ENCODE measurements at regions not wholly inside any gene's neighbourhood (a gene's known extent, or its start where the extent isn't known, plus 50 kb on each side); places are given as distances from the start of the nearest gene placed in this dataset.

GRCh38 chr11:98829971-98830370, 190.8 kb upstream of the CNTN5 start:
- no peak overlapping the region for H2AK5ac ChIP-seq (ENCODE audit: insufficient read length, low read length)
- H3K18ac ChIP-seq (ENCODE audit: insufficient read length, low read depth, low read length) = no peak overlapping the region
- no peak overlapping the region for H3K4ac ChIP-seq (ENCODE audit: low read depth, low read length)
- no peak overlapping the region for H2BK15ac ChIP-seq (ENCODE audit: low read depth, low read length)
- H3K14ac ChIP-seq (ENCODE audit: insufficient read depth, low read length) = no peak overlapping the region
- H2AFZ ChIP-seq (ENCODE audit: low read length) = no peak overlapping the region
- H4K5ac ChIP-seq (ENCODE audit: insufficient read length, low read depth, low read length) = no peak overlapping the region
- H3K23me2 ChIP-seq (ENCODE audit: insufficient read length, low read depth, low read length, poor library complexity, severe bottlenecking) = no peaks in the 10 kb centered on the region
- Mint-ChIP-seq H3K36me3 (ENCODE audit: insufficient read depth in 1 of 3, low read depth in 3 of 3) (no peaks in the 10 kb centered on the region), H3K27ac (no peak overlapping the region), H3K4me3 (no peak overlapping the region), H3K9me3 (no peaks in the 10 kb centered on the region), H3K4me1 (peaks cover under 1 to 1% of the 10 kb centered on the region in 2 experiments; a peak in 1 of 4 replicates), H3K27me3 (ENCODE audit: low read depth) (no peaks in the 10 kb centered on the region)
- no peak overlapping the region for H3K27ac ChIP-seq (ENCODE audit: insufficient read length, low read depth, low read length)
- no peak overlapping the region for H3K9ac ChIP-seq (ENCODE audit: extremely low read depth, insufficient read length, low read length)
- H2BK12ac ChIP-seq (ENCODE audit: insufficient read length, low read depth, low read length) = no peak overlapping the region
- no peaks in the 10 kb centered on the region for H3K27me3 ChIP-seq (ENCODE audit: insufficient read depth, low read length)
- H4K20me1 ChIP-seq (ENCODE audit: control insufficient read depth, insufficient read depth, insufficient read length) = no peaks in the 10 kb centered on the region
- no peak overlapping the region for H2BK5ac ChIP-seq (ENCODE audit: insufficient read length, low read length)
- WGBS (ENCODE audit: extremely low coverage, insufficient read length, low lambda C conversion rate) = no CpG with 5 or more reads among the region's 2 CpGs
- H2BK20ac ChIP-seq (ENCODE audit: low read depth, low read length, poor library complexity, severe bottlenecking) = no peak overlapping the region
- no peak for TF ChIP-seq CTCF (conservative IDR thresholded peaks at IDR 0.05)
- no peak overlapping the region for H3K23ac ChIP-seq (ENCODE audit: insufficient read length, low read depth, low read length)
- DNase-seq = no peak
- H3K4me1 ChIP-seq (ENCODE audit: insufficient read depth, low read length) = no peaks in the 10 kb centered on the region
- H3T11ph ChIP-seq (ENCODE audit: low read length) = no peak overlapping the region
- no peaks in the 10 kb centered on the region for H3K79me1 ChIP-seq (ENCODE audit: insufficient read depth, low read depth, low read length, poor library complexity, severe bottlenecking)
- H3K79me2 ChIP-seq (ENCODE audit: insufficient read depth, low read length) = no peaks in the 10 kb centered on the region
- H4K91ac ChIP-seq (ENCODE audit: insufficient read length, low read depth, low read length) = no peak overlapping the region
- no peak overlapping the region for H4K8ac ChIP-seq (replicated peaks; ENCODE audit: insufficient read length, low read depth, low read length)
- H3K4me2 ChIP-seq (ENCODE audit: insufficient read depth, insufficient read length, low read length) = no peak overlapping the region
- no peak overlapping the region for H3K56ac ChIP-seq (ENCODE audit: insufficient read length, low read depth, low read length)
- no peak overlapping the region for H2BK120ac ChIP-seq (ENCODE audit: low read depth, low read length, poor library complexity, severe bottlenecking)
- H3K9me3 ChIP-seq (ENCODE audit: control insufficient read depth, low read depth, low read length) = no peaks in the 10 kb centered on the region
